ENCODE measurements at regions not wholly inside any gene's neighbourhood (a gene's known extent, or its start where the extent isn't known, plus 50 kb on each side); places are given as distances from the start of the nearest gene placed in this dataset.
"Not testable (repeated sequence)": the region's sequence is repeated elsewhere in the genome, so short reads cannot be mapped to it uniquely, and the experiment has no call there.

DNA sequence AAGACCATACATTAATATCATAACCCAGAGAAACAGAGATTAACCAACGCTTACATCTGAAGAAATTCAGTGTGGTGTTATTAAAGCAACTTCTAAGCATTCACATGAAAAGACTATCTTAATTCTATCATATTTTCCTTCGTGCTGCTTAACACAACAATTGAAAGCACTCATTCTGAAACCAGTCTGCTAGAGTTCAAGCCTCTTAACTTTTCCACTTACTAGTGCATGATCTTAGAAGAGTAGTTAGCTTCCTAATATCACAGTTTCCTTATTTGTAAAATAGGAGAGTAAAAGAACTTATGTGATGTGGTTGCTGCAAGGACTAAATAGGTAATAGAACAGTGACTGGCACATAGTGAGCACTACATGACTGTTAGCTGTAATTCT lies 379.3 kb downstream of the TRIM36 start:
- no peak for DNase-seq

DNA sequence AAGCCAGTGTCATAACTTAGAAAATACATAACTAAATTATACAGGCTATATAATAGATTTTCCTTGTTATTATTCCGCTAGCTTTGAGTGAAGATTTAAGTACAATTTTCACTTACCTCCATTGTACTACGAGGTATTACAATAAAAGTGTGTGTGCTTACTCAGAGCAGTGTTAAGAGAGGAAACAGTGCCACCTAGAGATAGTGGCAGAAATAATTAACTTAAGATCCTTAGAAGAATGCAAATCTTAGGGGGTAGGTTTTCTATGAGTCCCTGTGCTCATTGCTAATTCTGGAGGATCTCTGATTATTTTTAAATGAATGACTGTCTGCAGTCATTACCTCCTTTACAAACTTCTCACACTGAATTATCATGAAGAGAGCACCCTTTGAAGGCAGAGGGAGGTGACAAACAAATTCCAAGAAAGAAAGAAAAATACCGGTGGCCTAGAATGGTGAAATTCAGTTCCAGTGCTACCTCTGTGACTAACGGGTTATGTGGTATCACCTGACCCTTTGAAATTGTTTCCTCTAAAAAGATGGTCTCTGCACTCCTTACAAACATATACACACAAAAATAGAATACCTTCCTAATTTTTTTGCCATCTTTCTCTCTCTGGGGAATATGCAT lies 379.8 kb downstream of the TRIM36 start:
- DNase-seq, result peak in 1 of 3 experiments; percentile 38

DNA sequence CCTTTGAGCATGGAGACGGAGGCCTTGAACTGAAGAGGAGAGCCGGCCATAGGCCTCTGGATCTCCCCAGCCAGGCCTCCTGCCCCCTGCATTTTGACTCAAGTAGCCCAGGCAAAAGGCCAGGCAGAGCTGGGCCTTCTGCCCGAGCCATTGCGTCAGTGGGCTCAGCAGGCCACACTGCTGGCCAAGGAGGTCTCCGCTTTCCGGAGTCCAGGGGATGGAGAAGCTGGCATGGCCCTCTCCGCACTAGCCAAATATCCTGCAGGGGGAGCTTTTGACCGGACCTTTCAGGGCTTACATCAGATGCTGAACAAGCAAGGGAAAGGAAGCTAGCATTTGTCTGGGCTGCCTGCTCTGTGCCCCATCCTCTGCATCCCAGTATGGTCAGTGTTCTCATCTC lies 386.8 kb downstream of the TRIM36 start:
- DNase-seq, result no peak

DNA sequence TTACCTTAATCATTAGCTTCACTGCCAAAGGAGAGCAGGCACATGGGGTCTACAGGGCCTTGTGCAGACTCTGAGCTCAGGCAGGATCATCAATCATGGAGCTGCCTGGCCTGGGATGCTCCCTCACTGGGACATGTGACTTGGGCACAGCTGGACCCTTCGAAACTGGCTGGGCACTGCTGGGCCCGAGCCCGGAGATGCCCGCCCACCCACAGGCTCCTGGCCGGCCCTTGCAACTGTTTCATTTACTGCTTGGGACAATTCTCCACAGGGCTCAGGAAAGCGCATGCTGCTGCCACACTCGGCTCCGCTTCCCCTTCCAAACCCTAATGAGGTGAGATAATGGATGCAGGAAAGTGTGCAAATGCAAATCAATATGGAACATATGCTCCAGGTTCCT lies 387.5 kb downstream of the TRIM36 start:
- no peak for DNase-seq

DNA sequence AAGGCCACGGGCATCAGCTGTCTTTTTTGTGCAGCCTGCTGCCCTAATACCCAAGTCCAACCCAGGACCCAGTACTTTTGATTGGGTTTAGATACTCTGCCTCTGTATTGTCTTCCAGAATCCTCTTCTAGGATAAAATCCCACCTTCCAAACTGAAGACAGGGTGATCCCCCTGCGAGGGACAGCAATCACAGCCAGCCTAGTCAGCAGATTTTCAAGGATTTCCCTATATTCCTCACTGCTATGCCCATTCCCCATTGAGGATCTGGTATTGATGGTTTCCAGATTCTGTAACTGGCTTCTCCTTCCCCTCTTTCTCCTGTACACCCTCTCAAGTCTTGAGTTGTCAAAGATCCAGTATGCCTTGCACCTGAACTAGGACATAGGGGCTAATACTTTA lies 389.4 kb downstream of the TRIM36 start:
- no peak for DNase-seq

DNA sequence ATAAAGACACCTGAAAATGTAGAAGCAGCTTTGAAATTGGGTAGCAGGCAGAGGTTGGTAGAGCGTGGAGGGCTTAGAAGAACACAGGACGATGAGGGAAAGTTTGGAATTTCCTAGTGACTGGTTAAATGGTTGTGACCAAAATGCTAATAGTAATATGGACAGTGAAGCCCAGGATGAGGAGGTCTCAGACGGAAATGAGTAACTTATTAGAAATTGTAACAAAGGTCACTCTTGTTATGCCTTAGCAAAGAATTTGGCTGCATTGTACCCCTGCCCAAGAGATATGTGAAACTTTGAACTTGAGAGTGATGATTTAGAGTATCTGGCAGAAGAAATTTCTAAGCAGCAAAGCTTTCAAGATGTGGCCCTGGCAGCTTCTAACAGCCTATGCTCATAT lies 382.5 kb downstream of the KCNN2 start:
- DNase-seq, result no peak

DNA sequence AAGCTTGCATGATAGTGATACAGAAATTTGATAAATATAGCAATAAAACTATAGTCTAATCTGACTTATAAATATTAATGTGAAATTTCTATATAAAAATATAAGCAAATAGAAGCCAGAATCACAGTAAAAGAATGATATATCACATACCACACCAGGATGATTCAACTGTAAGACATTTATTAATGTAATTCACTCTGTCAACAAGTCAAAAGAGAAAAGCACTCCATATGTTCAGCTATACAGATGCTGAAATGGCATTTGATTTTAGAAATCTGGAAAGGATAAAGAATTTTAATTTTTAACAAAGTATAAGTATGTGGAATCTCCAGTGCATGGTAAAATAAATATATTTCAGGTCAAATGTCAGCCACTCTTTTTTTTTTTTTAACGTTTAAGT lies 372.4 kb downstream of the KCNN2 start:
- no peak for DNase-seq

DNA sequence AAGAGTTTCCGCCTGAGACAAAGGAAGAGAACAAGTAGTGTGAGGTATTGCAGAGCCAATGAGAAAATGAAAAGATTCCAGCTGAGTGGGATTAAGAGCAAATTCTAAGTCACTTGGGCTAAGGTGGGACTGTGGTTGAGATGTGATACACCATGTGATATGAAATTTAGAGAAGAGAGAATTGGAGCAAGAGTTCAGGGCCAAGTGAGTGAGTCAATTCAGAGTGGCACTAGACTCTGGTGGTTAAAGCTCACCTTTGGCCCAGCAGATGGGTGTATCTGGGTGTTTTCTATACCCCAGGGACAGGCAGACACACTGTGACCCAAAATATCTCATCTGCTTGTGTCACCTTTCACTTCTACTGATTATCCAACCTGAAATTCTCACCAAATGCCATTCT lies 368.1 kb downstream of the KCNN2 start:
- DNase-seq, result no peak

DNA sequence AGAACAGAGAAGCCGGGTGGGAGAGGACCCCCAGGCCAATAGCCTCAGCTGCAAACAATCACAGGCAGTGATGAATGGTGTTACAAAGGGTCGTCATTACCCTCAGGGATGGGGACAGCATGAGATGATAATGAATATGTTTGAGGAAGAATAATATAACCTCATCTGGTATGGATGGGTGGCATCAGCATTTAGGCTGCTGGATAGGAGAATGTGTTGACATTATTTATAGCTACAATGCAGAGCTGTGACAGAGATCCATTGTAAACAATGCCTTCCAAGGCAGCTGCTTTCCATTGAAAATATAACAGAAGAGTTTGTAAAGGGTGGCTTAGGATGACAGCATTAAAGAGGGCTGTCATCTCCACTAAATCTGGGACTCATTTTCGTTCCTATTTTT lies 365.5 kb downstream of the KCNN2 start:
- DNase-seq, result no peak

DNA sequence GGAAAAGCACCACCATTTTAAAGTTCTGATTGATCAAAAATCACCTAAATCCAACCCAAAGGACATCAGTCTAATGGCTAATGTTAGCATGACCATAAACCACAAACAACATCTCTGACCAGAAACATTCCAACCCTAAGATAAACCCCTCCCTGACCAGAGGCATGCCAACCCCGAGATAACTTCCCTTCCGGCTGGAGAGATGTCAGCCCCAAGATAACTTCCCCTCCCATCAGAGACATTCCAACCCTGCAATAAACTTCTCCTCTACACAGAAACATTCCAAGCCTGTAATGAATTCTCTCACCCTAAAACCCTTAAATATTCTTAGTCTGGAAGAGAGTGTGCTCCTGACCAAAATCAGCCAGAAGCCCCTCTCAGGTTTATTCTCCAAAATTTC lies 364.3 kb downstream of the KCNN2 start:
- no peak for DNase-seq

DNA sequence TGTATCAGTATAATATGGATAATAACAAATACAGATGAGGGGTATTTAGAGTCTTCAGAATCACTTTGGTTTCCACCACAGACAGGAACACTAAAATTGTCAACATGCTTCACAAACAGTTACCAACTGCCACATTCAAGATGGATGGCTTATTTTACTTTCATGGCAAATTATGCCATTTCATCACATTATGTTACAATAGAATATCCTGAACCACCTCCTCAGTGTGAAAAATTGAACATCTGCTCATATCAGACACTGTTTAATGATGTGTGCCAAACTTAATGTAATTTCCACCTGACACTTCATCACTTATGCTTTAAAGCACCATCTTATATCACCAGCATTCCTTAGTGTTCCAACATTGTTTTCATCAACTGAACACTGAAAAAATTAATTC lies 357.4 kb downstream of the KCNN2 start:
- no peak for DNase-seq

DNA sequence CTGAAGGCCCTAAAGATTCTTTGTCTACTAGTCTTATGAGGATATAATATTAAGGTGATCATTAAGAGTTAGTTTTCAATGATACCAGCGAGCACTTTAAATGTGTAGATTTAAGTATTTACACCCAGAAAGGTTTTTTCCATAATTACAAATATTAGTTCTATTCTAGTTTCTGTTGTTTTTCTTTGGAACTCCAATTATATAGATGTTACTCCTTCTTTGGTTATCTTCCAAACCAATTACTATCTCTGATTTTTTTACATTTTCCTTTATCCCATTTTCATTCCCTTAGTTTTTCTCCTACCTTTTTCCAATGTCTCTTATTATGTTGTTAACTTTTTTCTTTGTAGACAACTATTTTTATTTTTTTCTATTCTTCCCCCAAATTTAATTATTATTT lies 355.1 kb downstream of the KCNN2 start:
- no peak for DNase-seq

DNA sequence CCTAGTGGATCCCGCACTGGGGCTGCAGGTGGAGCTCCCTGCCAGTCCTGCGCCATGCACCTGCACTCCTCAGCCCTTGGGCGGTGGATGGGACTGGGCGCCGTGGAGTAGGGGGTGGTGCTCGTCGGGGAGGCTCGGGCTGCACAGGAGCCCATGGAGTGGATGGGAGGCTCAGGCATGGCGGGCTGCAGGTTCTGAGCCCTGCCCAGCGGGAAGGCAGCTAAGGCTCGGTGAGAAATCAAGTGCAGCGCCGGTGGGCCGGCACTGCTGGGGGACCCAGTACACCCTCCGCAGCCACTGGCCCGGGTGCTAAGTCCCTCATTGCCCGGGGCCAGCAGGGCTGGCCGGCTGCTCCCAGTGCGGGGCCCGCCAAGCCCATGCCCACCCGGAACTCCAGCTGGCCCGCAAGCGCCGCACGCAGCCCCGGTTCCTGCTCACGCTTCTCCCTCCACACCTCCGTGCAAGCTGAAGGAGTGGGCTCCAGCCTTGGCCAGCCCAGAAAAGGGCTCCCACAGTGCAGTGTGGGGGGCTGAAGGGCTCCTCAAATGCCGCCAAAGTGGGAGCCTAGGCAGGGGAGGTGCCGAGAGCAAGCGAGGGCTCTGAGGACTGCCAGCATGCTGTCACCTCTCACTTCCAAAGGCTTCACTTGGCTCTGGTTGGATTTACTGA lies 342.5 kb downstream of the KCNN2 start:
- not testable (repeated sequence) for DNase-seq

DNA sequence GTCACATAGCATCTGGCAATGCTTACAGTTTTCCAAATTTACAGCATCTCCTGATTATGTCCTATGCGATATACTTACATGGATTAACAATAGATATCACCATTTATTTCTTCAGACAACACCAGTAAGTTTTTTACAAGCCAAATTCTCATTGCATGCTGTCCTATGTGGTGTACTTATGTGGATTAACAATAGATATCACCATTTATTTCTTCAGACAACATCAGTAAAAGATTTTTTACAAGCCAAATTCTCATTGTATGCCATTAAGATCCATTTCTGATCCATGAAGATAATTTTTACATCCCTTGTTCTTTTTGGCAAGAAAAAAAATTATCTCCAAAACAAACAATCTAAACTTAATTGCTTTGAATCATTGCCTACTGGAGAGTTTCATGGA lies 340.9 kb downstream of the KCNN2 start:
- no peak for DNase-seq

DNA sequence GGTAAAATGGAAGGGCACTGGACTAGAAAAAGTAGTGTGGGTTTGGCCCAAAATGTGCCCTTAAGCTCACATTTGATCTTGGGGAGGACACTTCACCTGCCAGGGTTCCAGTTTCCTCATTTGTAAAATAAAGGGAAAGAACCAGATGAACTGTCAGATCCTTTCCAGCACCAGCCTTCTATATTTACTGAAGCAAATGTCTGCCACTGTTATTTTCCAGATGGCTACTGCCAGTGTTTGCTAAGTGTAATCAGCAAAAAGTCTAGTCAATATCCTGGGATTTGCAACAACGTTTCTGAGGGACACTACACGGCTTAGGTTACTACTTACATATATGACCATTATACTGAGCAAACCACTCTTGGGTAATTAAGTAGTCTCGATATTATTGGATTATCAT lies 340.3 kb downstream of the KCNN2 start:
- DNase-seq, result no peak

DNA sequence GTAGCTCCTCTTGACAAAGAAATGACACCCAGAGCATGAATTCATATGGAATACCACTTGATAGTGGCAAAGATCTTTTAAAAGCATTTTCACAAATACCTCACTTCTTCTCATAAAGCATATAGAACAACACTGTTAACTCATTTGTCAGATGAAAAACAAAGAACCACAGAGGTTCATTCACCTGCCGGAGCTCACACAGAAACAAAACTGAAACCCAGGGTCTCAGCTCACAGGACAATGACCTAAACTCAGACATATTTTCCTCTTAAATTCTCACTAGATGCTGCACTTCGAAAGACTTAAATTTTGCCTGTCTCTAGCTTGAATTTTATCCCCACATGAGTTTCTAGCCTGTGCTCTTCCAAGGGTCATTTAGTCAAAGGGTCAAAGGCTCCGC lies 339.0 kb downstream of the KCNN2 start:
- no peak for DNase-seq

DNA sequence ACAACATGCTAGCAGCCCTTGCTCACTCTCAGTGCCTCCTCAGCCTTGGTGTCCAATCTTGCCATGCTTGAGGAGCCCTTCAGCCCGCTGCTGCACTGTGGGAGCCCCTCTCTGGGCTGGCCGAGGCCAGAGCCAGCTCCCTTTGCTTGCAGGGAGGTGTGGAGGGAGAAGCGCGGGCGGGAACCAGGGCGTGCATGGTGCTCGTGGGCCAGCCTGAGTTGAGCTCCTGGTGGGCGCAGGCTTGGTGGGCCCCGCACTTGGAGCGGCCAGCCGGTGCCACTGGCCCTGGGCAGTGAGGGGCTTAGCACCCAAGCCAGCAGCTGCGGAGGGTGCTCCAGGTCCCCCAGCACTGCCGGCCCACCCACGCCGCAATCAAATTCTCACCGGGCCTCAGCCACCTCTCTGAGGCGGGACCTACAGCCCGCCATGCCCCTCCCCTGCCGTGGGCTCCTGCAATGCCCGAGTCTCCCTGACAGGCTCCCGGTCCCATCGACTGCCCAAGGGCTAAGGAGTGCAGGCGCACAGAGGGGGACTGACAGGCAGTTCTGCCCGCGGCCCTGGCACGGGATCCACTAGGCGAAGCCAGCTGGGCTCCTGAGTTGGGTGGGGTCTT lies 333.5 kb downstream of the KCNN2 start:
- no peak for DNase-seq

DNA sequence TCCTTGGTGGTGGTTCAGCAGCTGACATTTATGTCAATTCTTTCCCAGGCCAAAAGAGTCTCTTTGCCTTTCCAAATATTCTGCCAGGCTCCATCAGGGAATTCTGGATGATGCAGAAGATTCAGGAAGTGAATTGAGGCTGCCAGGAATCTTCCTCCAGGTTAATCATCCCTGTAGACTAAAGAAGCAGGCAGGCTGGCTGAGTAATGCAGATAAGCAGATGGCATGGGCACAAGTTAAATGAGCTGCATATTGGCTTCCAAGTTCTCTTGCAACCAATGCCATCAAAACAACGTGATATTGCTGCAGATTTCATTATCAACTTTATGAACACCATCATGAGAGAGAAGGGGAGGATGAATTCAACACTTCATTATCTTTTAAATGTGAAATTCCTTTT lies 324.5 kb downstream of the KCNN2 start:
- no peak for DNase-seq

DNA sequence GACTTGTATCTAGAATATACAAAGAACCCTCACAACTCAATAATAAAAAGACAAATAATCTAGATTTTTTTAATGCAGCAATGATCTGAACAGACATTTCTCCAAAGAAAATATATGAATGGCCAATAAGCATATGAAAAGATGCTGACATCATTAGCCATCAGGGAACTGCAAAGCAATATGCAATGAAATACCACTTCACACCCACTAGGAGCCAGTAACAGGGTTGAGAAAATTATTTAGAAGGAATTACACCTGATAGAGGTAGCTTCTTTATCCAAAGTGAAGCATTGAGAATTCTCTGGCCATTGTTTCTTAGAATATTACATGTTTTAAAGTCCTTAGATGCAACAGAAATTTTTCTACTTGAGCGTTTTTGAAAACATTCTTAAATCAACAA lies 316.9 kb downstream of the KCNN2 start:
- no peak for DNase-seq

DNA sequence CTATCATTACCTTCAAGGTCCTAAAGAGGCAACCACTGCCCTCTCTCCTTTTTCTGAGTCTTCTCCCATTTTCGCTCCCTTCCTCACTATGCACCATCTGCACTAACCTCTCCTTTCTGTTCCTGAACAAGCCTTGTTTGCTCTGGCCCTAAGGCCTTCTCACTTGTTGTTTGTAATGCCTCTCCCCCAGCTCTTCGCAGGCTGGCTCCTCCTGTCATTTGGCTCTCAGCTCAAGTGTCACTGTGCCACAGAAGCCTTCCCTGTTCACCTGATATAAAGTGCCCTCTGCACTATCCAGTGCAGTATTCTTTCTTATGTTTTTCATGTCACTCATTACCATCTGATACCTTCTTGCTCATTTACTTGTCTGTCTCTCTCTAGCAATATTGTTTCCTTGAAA lies 303.7 kb downstream of the KCNN2 start:
- peak in 1 of 3 experiments; percentile 0 for DNase-seq

DNA sequence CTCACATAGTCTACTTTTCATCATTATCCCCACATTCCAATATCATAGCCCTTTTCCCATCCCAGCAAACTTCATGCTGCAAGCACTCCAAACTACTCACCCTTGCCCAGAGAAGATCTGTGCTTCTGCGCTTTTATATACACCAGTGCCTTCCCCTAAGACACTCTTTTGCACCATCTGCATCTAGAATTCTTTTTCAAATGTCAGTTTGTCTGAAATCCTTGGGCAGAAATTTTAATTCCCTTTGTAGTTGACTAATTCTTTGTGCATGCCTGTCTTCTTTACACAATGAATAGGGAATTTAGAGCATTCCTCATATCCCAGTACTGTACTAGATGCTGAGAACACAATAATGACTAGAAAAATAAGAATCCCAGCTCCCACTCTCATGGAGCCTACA lies 298.9 kb downstream of the KCNN2 start:
- no peak for DNase-seq

DNA sequence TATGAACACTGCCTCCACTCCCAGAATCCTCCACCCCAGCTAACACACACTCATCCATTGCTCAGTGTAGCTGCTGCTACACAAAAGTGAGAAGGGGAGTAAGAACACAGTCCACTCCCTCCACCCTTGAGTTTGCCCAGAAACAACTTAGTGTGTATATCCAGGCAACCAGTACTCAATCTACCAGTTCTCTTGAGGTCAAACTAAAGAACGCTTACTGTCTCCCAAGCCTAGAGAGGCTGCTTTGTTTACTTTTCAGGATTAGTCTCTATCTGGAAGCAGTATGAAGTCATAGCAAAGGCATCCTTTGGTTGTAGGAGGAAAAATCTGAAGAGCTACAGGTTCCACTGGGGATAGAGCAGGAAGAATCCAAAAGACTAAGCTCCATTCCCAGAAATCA lies 296.3 kb downstream of the KCNN2 start:
- no peak for DNase-seq

DNA sequence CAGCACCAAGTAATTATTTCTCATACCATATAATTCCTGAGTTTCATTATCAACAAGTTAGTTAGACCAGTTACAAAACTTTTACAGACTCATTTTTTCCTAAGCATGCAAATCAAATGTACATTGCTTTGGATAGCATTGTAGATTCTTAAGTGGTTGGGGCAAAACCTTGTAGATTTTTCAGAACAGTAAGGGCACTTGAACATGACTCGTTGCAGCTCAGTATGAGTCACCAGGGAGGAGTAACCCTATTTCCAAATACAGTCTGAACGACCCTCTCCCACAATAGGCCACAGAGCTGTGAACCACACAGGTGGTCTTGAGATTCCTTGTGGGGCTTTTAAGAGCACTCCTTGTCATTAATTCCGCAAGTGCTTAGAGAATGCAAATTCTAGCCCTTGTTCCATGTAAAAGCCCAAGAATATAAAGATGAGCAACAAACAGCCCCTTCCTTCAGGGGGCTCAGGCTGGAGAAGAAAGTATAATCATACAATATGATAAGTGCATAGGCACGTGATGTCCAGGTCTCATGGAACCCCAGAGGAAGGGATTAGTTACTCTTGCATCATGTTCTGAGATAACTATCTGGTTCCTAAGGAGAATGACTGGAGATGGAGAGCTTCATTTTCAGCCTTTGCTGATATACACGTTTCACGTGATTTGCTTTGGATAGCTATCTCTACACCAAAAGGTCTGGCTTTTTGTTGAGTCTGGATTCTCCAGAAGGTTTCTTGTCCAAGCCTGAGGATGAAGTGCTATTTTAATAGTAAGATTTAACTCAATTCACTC lies 295.7 kb downstream of the KCNN2 start:
- no peak for DNase-seq

DNA sequence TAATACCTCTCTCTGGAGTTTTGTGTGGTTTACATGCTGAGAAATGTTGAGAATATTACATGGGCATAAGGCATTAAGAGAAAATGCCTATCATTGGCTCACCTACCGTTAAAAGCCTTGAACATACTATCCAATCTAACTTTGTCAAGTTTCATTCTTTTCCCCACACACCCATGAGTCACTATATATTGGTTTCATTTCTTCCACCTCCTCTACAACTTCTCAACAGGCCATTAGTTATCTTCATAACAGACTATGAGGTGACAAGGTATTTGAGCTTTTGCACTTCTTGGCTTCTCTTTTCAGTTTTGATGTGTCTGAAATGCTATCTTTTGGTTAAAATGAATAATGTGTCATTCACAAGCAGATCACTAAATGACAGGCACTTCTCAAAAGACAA lies 288.0 kb downstream of the KCNN2 start:
- DNase-seq, result no peak

Measured in NCI-H1417 (cell line).